Natural killer cell (primary cell): ENCODE measurements at regions not wholly inside any gene's neighbourhood (a gene's known extent, or its start where the extent isn't known, plus 50 kb on each side); places are given as distances from the start of the nearest gene placed in this dataset.

ENCODE experiments used
- ATAC-seq, 3 donors: fragments of 150-1000 bp in 2 of 3; fragments of 200-7000 bp in 1 of 3; cut with Tn5 transposase; 1 replicate in 1 of 3; 2 replicates in 2 of 3; pipeline ENCODE4 v1.10.0; 2021; ENCODE audit warnings: mild to moderate bottlenecking in 2 of 3, moderate library complexity in 2 of 3
- DNase-seq, 2 donors: peaks; one replicate each; pipeline versions ENCODE4 v3.0.0 to v3.0.0-alpha.2; 2013 to 2021; ENCODE audit warnings: mixed read lengths in 1 of 2
- H3K27ac ChIP-seq: one replicate; pipeline ENCODE4 v1.5.1; 2013; ENCODE audit warnings: mild to moderate bottlenecking, low read length
- H3K27me3 ChIP-seq: one replicate; pipeline ENCODE4 v1.6.1; 2013; ENCODE audit warnings: low read length; ENCODE audit not compliant: control insufficient read depth, insufficient read depth
- H3K36me3 ChIP-seq: one replicate; pipeline ENCODE4 v1.6.1; 2013; ENCODE audit warnings: low read length; ENCODE audit not compliant: control insufficient read depth, insufficient read depth
- H3K4me1 ChIP-seq: one replicate; pipeline ENCODE4 v1.6.1; 2013; ENCODE audit warnings: low read length; ENCODE audit not compliant: control insufficient read depth, insufficient read depth
- H3K4me3 ChIP-seq: one replicate; pipeline ENCODE4 v1.5.1; 2013; ENCODE audit warnings: low read length
- H3K9me3 ChIP-seq: one replicate; pipeline ENCODE4 v1.6.1; 2013; ENCODE audit warnings: low read length; ENCODE audit not compliant: control insufficient read depth, insufficient read depth
- H3K27ac Mint-ChIP-seq, 2 donors: one replicate each; pipeline ENCODE4 v1.8.0; 2022; ENCODE audit warnings: mild to moderate bottlenecking in 2 of 2, mixed read lengths in 2 of 2, moderate library complexity in 1 of 2
- H3K27me3 Mint-ChIP-seq, 2 donors: one replicate each; pipeline ENCODE4 v1.8.0; 2022; ENCODE audit warnings: low read depth in 2 of 2, mixed read lengths in 2 of 2
- H3K36me3 Mint-ChIP-seq: one replicate; pipeline ENCODE4 v1.8.0; 2022; ENCODE audit warnings: mixed read lengths
- H3K4me1 Mint-ChIP-seq, 2 donors: one replicate each; pipeline ENCODE4 v1.8.0; 2022; ENCODE audit warnings: mixed read lengths in 2 of 2
- H3K4me3 Mint-ChIP-seq: one replicate; pipeline ENCODE4 v1.8.0; 2022; ENCODE audit warnings: mild to moderate bottlenecking, moderate library complexity, mixed read lengths
- H3K9me3 Mint-ChIP-seq, 2 donors: one replicate each; pipeline ENCODE4 v1.8.0; 2022; ENCODE audit warnings: mixed read lengths in 2 of 2
- CTCF ChIP-seq: fragments of 200-600 bp; IDR thresholded peaks from one replicate; pipeline ENCODE4 v1.8.0; 2022; ENCODE audit warnings: antibody characterized with exemption
- WGBS: methylation state at CpG from one replicate; pipeline ENCODE4 v1.1.7; 2013; ENCODE audit warnings: missing lambda C conversion rate; ENCODE audit not compliant: insufficient coverage; 5-methylcytosine and 5-hydroxymethylcytosine counted together
- intact Hi-C: fragments of 100-400 bp; cut with micrococcal nuclease; formaldehyde crosslinking; loops from one replicate; pipeline ENCODE4 v1.14.2; 2022

GRCh38 chr21:34221331-34222030 is 142.3 kb upstream of the KCNE2 start:
- H3K9me3 ChIP-seq: no peaks in the 10 kb centered on the region
- ATAC-seq (no peak), DNase-seq (no peak)
- no peaks in the 10 kb centered on the region for H3K4me1 ChIP-seq
- WGBS: 92% methylated on average over 11 of the region's 11 CpGs
- no peak overlapping the region for H3K27ac Mint-ChIP-seq
- no peak overlapping the region for H3K4me3 ChIP-seq
- no peaks in the 10 kb centered on the region for H3K27me3 ChIP-seq
- no peaks in the 10 kb centered on the region for H3K36me3 Mint-ChIP-seq
- H3K4me1 Mint-ChIP-seq: no peaks in the 10 kb centered on the region
- no peak overlapping the region for H3K27ac ChIP-seq
- H3K4me3 Mint-ChIP-seq: no peak overlapping the region
- H3K27me3 Mint-ChIP-seq: peaks cover 0 to 5% of the 10 kb centered on the region in 2 donors
- intact Hi-C loops: no loop called here
- no peaks in the 10 kb centered on the region for H3K9me3 Mint-ChIP-seq
- no peak for TF ChIP-seq CTCF
- H3K36me3 ChIP-seq: no peaks in the 10 kb centered on the region

- WGBS: 93% methylated on average over 14 of the region's 14 CpGs
- intact Hi-C loops: no loop called here
- no peak overlapping the region for H3K27ac Mint-ChIP-seq
- ATAC-seq (no peak), DNase-seq (no peak)
- Histone ChIP-seq H3K27ac (no peak overlapping the region), H3K4me1 (no peaks in the 10 kb centered on the region), H3K36me3 (no peaks in the 10 kb centered on the region), H3K9me3 (no peaks in the 10 kb centered on the region), H3K4me3 (no peak overlapping the region), H3K27me3 (no peaks in the 10 kb centered on the region)
- no peak overlapping the region for H3K4me3 Mint-ChIP-seq
- TF ChIP-seq CTCF: no peak
- peaks cover 0 to 5% of the 10 kb centered on the region in 2 donors for H3K27me3 Mint-ChIP-seq
- no peaks in the 10 kb centered on the region for H3K9me3 Mint-ChIP-seq
- H3K36me3 Mint-ChIP-seq: no peaks in the 10 kb centered on the region
- H3K4me1 Mint-ChIP-seq: no peaks in the 10 kb centered on the region
Measured at GRCh38 chr21:34222031-34222335, 141.8 kb upstream of the KCNE2 start.

GRCh38 chr21:34223376-34223775 is 140.4 kb upstream of the KCNE2 start:
- Mint-ChIP-seq H3K27ac (no peak overlapping the region), H3K27me3 (peaks cover 0 to 5% of the 10 kb centered on the region in 2 donors), H3K4me3 (no peak overlapping the region), H3K36me3 (no peaks in the 10 kb centered on the region), H3K9me3 (no peaks in the 10 kb centered on the region), H3K4me1 (no peaks in the 10 kb centered on the region)
- WGBS: 0% methylated on average over 1 of the region's 2 CpGs
- no peak overlapping the region for H3K4me3 ChIP-seq
- H3K27ac ChIP-seq: no peak overlapping the region
- ATAC-seq (no peak), DNase-seq (no peak)
- no peaks in the 10 kb centered on the region for H3K4me1 ChIP-seq
- no peaks in the 10 kb centered on the region for H3K9me3 ChIP-seq
- H3K36me3 ChIP-seq: no peaks in the 10 kb centered on the region
- intact Hi-C loops: no loop called here
- no peak for TF ChIP-seq CTCF
- H3K27me3 ChIP-seq: no peaks in the 10 kb centered on the region

GRCh38 chr21:34227386-34227852 is 136.4 kb upstream of the KCNE2 start:
- Mint-ChIP-seq H3K27ac (no peak overlapping the region), H3K4me1 (no peaks in the 10 kb centered on the region), H3K36me3 (no peaks in the 10 kb centered on the region), H3K4me3 (no peak overlapping the region), H3K9me3 (no peaks in the 10 kb centered on the region), H3K27me3 (peaks cover 0 to 5% of the 10 kb centered on the region in 2 donors)
- no peaks in the 10 kb centered on the region for H3K4me1 ChIP-seq
- no peaks in the 10 kb centered on the region for H3K9me3 ChIP-seq
- H3K4me3 ChIP-seq: no peak overlapping the region
- DNase-seq: no peak
- intact Hi-C loops: no loop called here
- no peaks in the 10 kb centered on the region for H3K36me3 ChIP-seq
- 96% methylated on average over 7 of the region's 7 CpGs for WGBS
- no peaks in the 10 kb centered on the region for H3K27me3 ChIP-seq
- no peak for TF ChIP-seq CTCF
- ATAC-seq: no peak
- H3K27ac ChIP-seq: no peak overlapping the region
